COLO829 (cell line): ENCODE measurements at regions not wholly inside any gene's neighbourhood (a gene's known extent, or its start where the extent isn't known, plus 50 kb on each side); places are given as distances from the start of the nearest gene placed in this dataset.
A peak's percentile ranks its signal among the peaks of the same experiment; 100 is the strongest.
"Not testable (repeated sequence)": the region's sequence is repeated elsewhere in the genome, so short reads cannot be mapped to it uniquely, and the experiment has no call there.

Experiments
- DNase-seq: peaks from one replicate; pipeline ENCODE4 v3.0.0; 2012; ENCODE audit warnings: low spot score

GRCh38 chr17:63078707-63079106 is 112.7 kb downstream of the TANC2 start:
- no peak for DNase-seq

- DNase-seq = peak; percentile 29
These were observed 116.3 kb downstream of the TANC2 start for GRCh38 chr17:63082273-63082861.

GRCh38 chr17:63082952-63083351 is 116.9 kb downstream of the TANC2 start:
- DNase-seq = peak; percentile 26

- DNase-seq = no peak
These were observed 120.6 kb downstream of the TANC2 start for GRCh38 chr17:63086483-63087185.

GRCh38 chr17:63090358-63091114 is 124.5 kb downstream of the TANC2 start:
- DNase-seq = not testable (repeated sequence)

GRCh38 chr17:63091909-63092308 is 125.9 kb downstream of the TANC2 start:
- DNase-seq = not testable (repeated sequence)

- no peak for DNase-seq
These were observed 128.6 kb downstream of the TANC2 start for GRCh38 chr17:63094631-63095030.

GRCh38 chr17:63095459-63095858 is 129.4 kb downstream of the TANC2 start:
- DNase-seq = no peak

- DNase-seq = no peak
These were observed 129.8 kb downstream of the TANC2 start for GRCh38 chr17:63095879-63096278.

GRCh38 chr17:63096426-63096825 is 130.4 kb downstream of the TANC2 start:
- no peak for DNase-seq

GRCh38 chr17:63099425-63099824 is 133.4 kb downstream of the TANC2 start:
- no peak for DNase-seq

GRCh38 chr17:63102034-63102433 is 136.0 kb downstream of the TANC2 start:
- DNase-seq = no peak

- no peak for DNase-seq
These were observed 140.0 kb downstream of the TANC2 start for GRCh38 chr17:63106050-63106449.

GRCh38 chr17:63109661-63110060 is 143.6 kb downstream of the TANC2 start:
- DNase-seq = no peak

GRCh38 chr17:63113167-63113566 is 147.1 kb downstream of the TANC2 start:
- DNase-seq = peak; percentile 21

- no peak for DNase-seq
These were observed 150.2 kb downstream of the TANC2 start for GRCh38 chr17:63116228-63116627.

- no peak for DNase-seq
These were observed 151.2 kb downstream of the TANC2 start for GRCh38 chr17:63116967-63117830.

GRCh38 chr17:63120406-63120805 is 154.4 kb downstream of the TANC2 start:
- DNase-seq = no peak

GRCh38 chr17:63124536-63124935 is 158.5 kb downstream of the TANC2 start:
- no peak for DNase-seq

GRCh38 chr17:63124958-63125357 is 158.9 kb downstream of the TANC2 start:
- no peak for DNase-seq

- no peak for DNase-seq
These were observed 160.0 kb downstream of the TANC2 start for GRCh38 chr17:63125987-63126386.

GRCh38 chr17:63126607-63127006 is 160.6 kb downstream of the TANC2 start:
- no peak for DNase-seq
